HepG2 (cell line): ENCODE measurements at regions not wholly inside any gene's neighbourhood (a gene's known extent, or its start where the extent isn't known, plus 50 kb on each side); places are given as distances from the start of the nearest gene placed in this dataset.

ENCODE experiments used
- BCL3 ChIP-seq: sonication (generic); formaldehyde crosslinking; IDR thresholded peaks from 2 replicates; pipeline ENCODE4 v1.5.1; 2020; ENCODE audit warnings: mild to moderate bottlenecking, missing genetic modification reagents, moderate library complexity
- FIP1L1 ChIP-seq: fragments of 200-400 bp; formaldehyde crosslinking; IDR thresholded peaks from 2 replicates; pipeline ENCODE4 v1.6.1; 2018; ENCODE audit warnings: low read depth, mild to moderate bottlenecking, low read length, moderate library complexity, borderline replicate concordance; ENCODE audit not compliant: insufficient read depth
- HIC2 ChIP-seq: sonication (generic); formaldehyde crosslinking; IDR thresholded peaks from 2 replicates; pipeline ENCODE4 v1.9.0; 2022; ENCODE audit warnings: low read depth, missing genetic modification reagents
- KDM5A ChIP-seq: fragments of 200-600 bp; sonication (generic); IDR thresholded peaks from 2 replicates; pipeline ENCODE4 v1.7.0; 2018; ENCODE audit warnings: antibody characterized with exemption, mild to moderate bottlenecking, low read length, borderline replicate concordance
- NFE2L1 ChIP-seq: sonication (generic); formaldehyde crosslinking; IDR thresholded peaks from 2 replicates; pipeline ENCODE4 v1.4.0; 2020; ENCODE audit warnings: missing genetic modification reagents, mild to moderate bottlenecking, borderline replicate concordance
- ONECUT2 ChIP-seq: sonication (generic); formaldehyde crosslinking; IDR thresholded peaks from 2 replicates; pipeline ENCODE4 v1.4.0; 2020; ENCODE audit warnings: missing genetic modification reagents
- PBX2 ChIP-seq: IDR thresholded peaks from 2 replicates; pipeline ENCODE4 v1.6.1; 2016; ENCODE audit warnings: control low read depth
- THRA ChIP-seq: sonication (generic); formaldehyde crosslinking; IDR thresholded peaks from 2 replicates; pipeline ENCODE4 v1.4.0; 2020; ENCODE audit warnings: missing genetic modification reagents, borderline replicate concordance
- XBP1 ChIP-seq: sonication (generic); formaldehyde crosslinking; IDR thresholded peaks from 2 replicates; pipeline ENCODE4 v1.5.0; 2020; ENCODE audit warnings: missing genetic modification reagents
- ZBTB20 ChIP-seq: sonication (generic); formaldehyde crosslinking; IDR thresholded peaks from 2 replicates; pipeline ENCODE4 v1.8.1; 2023; ENCODE audit warnings: missing genetic modification reagents, low read depth, mild to moderate bottlenecking, borderline replicate concordance
- ZBTB37 ChIP-seq: sonication (generic); formaldehyde crosslinking; IDR thresholded peaks from 2 replicates; pipeline ENCODE4 v1.4.0; 2020; ENCODE audit warnings: mild to moderate bottlenecking, missing genetic modification reagents
- ZNF292 ChIP-seq: sonication (generic); formaldehyde crosslinking; IDR thresholded peaks from 2 replicates; pipeline ENCODE4 v1.8.1; 2022; ENCODE audit warnings: mild to moderate bottlenecking, low read depth, missing genetic modification reagents, borderline replicate concordance
- ZNF326 ChIP-seq: sonication (generic); formaldehyde crosslinking; IDR thresholded peaks from 2 replicates; pipeline ENCODE4 v1.4.0; 2020; ENCODE audit warnings: missing genetic modification reagents, borderline replicate concordance
- ZNF362 ChIP-seq: sonication (generic); formaldehyde crosslinking; IDR thresholded peaks from 2 replicates; pipeline ENCODE4 v1.4.0; 2020; ENCODE audit warnings: missing genetic modification reagents, mild to moderate bottlenecking, borderline replicate concordance
- ZNF570 ChIP-seq: sonication (generic); formaldehyde crosslinking; IDR thresholded peaks from 2 replicates; pipeline ENCODE4 v1.4.0; 2020; ENCODE audit warnings: mild to moderate bottlenecking, missing genetic modification reagents, borderline replicate concordance
- ZNF605 ChIP-seq: sonication (generic); formaldehyde crosslinking; IDR thresholded peaks from 2 replicates; pipeline ENCODE4 v1.8.0; 2022; ENCODE audit warnings: mild to moderate bottlenecking, missing genetic modification reagents
- ZNF691 ChIP-seq: sonication (generic); formaldehyde crosslinking; IDR thresholded peaks from 2 replicates; pipeline ENCODE4 v1.4.0; 2020; ENCODE audit warnings: missing genetic modification reagents, low read depth, mild to moderate bottlenecking, borderline replicate concordance
- ZNF709 ChIP-seq: sonication (generic); formaldehyde crosslinking; IDR thresholded peaks from 2 replicates; pipeline ENCODE4 v1.5.0; 2020; ENCODE audit warnings: mild to moderate bottlenecking, missing genetic modification reagents
- ZNF816 ChIP-seq: sonication (generic); formaldehyde crosslinking; IDR thresholded peaks from 2 replicates; pipeline ENCODE4 v1.8.0; 2022; ENCODE audit warnings: missing genetic modification reagents, mild to moderate bottlenecking, borderline replicate concordance

GRCh38 chr3:187983484-187984124 lies 170.4 kb upstream of the LPP start (continued):
- no peak for TF ChIP-seq FIP1L1
- TF ChIP-seq THRA (CRISPR knock-in tag): peak; percentile 73; the same call in 1 of the 2 replicates
- no peak for TF ChIP-seq ZNF570
- no peak for TF ChIP-seq XBP1 (CRISPR knock-in tag)
- TF ChIP-seq ZNF816: 0 out of 2 replicates have a peak, but pooled peaks have one; percentile 75
- no peak for TF ChIP-seq NFE2L1 (CRISPR knock-in tag)
- peak; percentile 90; the same call in 1 of the 2 replicates for TF ChIP-seq ZBTB37 (CRISPR knock-in tag)
- TF ChIP-seq ZNF326 (CRISPR knock-in tag): no peak
- TF ChIP-seq ZNF709 (CRISPR knock-in tag): peak; percentile 27; the same call in 1 of the 2 replicates
- peak; percentile 43; the same call in 1 of the 2 replicates for TF ChIP-seq PBX2 (CRISPR knock-in tag)
- no peak for TF ChIP-seq ONECUT2 (CRISPR knock-in tag)
- TF ChIP-seq ZNF605 (CRISPR knock-in tag): peak; percentile 56; the same call in 1 of the 2 replicates
- peak; percentile 13; the same call in 1 of the 2 replicates for TF ChIP-seq ZNF362 (CRISPR knock-in tag)
- TF ChIP-seq BCL3 (CRISPR knock-in tag): no peak
- peak; percentile 83; the same call in 1 of the 2 replicates for TF ChIP-seq ZNF292 (CRISPR knock-in tag)
- TF ChIP-seq HIC2 (CRISPR knock-in tag): peak; percentile 73; the same call in 1 of the 2 replicates
- TF ChIP-seq KDM5A: no peak
- peak; percentile 52; the same call in 1 of the 2 replicates for TF ChIP-seq ZBTB20 (CRISPR knock-in tag)
- no peak for TF ChIP-seq ZNF691 (CRISPR knock-in tag)
